Stomach (tissue), 4 donors: ENCODE measurements at regions not wholly inside any gene's neighbourhood (a gene's known extent, or its start where the extent isn't known, plus 50 kb on each side); places are given as distances from the start of the nearest gene placed in this dataset.

Experiments
- POLR2A ChIP-seq, 4 donors: fragments of 450-650 bp; IDR thresholded peaks; one replicate each; pipeline ENCODE4 v1.6.1; 2016; ENCODE audit warnings: antibody characterized with exemption in 4 of 4, control low read depth in 2 of 4, mild to moderate bottlenecking in 1 of 4, moderate library complexity in 1 of 4
- TF ChIP-seq, protein P1 (sequence below), 7 experiments: fragments of 450-650 bp in 4 of 7; fragments of 200-600 bp in 3 of 7; sonication (generic) in 3 of 7; IDR thresholded peaks; one replicate each; pipeline ENCODE4 v1.5.1; 2016 to 2019; ENCODE audit warnings: antibody characterized with exemption in 7 of 7, control low read depth in 2 of 7, mild to moderate bottlenecking in 1 of 7

DNA sequence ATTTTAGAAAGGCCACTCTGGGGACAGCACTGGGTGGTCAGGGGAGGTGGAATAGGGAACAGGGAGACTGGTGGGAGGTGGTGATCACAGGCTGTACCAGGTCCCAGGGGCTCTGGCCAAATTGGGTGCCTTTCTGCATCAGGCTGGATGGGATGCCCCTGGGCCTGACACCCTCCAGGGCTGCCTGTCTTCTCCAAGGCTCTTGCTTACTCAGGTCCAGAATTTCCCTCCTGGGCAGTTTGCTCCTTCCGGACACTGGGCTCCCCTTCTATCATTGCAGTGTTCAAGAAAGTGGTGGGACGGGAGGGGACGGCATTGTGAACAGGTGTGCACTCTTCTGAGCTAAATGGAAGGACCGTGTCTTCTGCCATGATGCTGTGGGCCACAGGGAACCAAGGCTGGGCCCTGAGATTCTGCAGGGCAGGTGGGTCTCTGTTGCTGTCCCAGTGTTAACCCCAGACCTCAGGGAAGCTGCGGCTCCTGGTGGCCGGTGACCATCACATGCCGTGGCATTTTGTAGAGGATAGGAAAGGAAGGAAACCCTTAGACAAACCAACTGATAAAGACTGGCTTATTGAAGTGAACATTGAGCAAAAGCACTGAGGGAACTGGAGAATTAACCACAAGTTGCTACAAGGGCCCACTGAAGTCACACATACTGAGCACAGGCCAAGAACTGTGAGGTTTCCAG is 93.7 kb upstream of the HS6ST1 start:
- TF ChIP-seq, protein P1, sequence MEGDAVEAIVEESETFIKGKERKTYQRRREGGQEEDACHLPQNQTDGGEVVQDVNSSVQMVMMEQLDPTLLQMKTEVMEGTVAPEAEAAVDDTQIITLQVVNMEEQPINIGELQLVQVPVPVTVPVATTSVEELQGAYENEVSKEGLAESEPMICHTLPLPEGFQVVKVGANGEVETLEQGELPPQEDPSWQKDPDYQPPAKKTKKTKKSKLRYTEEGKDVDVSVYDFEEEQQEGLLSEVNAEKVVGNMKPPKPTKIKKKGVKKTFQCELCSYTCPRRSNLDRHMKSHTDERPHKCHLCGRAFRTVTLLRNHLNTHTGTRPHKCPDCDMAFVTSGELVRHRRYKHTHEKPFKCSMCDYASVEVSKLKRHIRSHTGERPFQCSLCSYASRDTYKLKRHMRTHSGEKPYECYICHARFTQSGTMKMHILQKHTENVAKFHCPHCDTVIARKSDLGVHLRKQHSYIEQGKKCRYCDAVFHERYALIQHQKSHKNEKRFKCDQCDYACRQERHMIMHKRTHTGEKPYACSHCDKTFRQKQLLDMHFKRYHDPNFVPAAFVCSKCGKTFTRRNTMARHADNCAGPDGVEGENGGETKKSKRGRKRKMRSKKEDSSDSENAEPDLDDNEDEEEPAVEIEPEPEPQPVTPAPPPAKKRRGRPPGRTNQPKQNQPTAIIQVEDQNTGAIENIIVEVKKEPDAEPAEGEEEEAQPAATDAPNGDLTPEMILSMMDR (IDR thresholded peaks at IDR 0.05) = no peak
- no peak for TF ChIP-seq POLR2A (IDR thresholded peaks at IDR 0.05)
